Smooth muscle cell of the brain vasculature (primary cell): ENCODE measurements at regions not wholly inside any gene's neighbourhood (a gene's known extent, or its start where the extent isn't known, plus 50 kb on each side); places are given as distances from the start of the nearest gene placed in this dataset.
"Not testable (repeated sequence)": the region's sequence is repeated elsewhere in the genome, so short reads cannot be mapped to it uniquely, and the experiment has no call there.

ENCODE experiments used
- DNase-seq: peaks from one replicate; pipeline ENCODE4 v3.0.0-alpha.2; 2012; ENCODE audit warnings: low read depth, low spot score

- DNase-seq: no peak
These were observed 152.2 kb downstream of the LIPI start for GRCh38 chr21:14058566-14058965.

GRCh38 chr21:14057841-14058481 lies 152.8 kb downstream of the LIPI start:
- not testable (repeated sequence) for DNase-seq

- DNase-seq: no peak
These were observed 153.4 kb downstream of the LIPI start for GRCh38 chr21:14057313-14057712.

GRCh38 chr21:14056771-14057191 lies 154.0 kb downstream of the LIPI start:
- DNase-seq: no peak

- not testable (repeated sequence) for DNase-seq
These were observed 154.8 kb downstream of the LIPI start for GRCh38 chr21:14055746-14056515.

GRCh38 chr21:14054682-14055081 lies 156.1 kb downstream of the LIPI start:
- no peak for DNase-seq

- DNase-seq: no peak
These were observed 160.6 kb downstream of the LIPI start for GRCh38 chr21:14050121-14050520.

- DNase-seq: no peak
These were observed 164.4 kb downstream of the LIPI start for GRCh38 chr21:14046401-14046800.

- no peak for DNase-seq
These were observed 170.4 kb downstream of the LIPI start for GRCh38 chr21:14040386-14040785.

- not testable (repeated sequence) for DNase-seq
These were observed 182.1 kb downstream of the LIPI start for GRCh38 chr21:14028619-14029018.

- DNase-seq: peak; percentile 79
These were observed 183.4 kb downstream of the LIPI start for GRCh38 chr21:14027235-14027869.

GRCh38 chr21:14020108-14020507 lies 190.6 kb downstream of the LIPI start:
- DNase-seq: not testable (repeated sequence)

GRCh38 chr21:14015841-14016240 lies 194.9 kb downstream of the LIPI start:
- DNase-seq: not testable (repeated sequence)

GRCh38 chr21:14013623-14014498 lies 196.9 kb downstream of the LIPI start:
- not testable (repeated sequence) for DNase-seq

- no peak for DNase-seq
These were observed 197.6 kb downstream of the LIPI start for GRCh38 chr21:14013056-14013603.

- no peak for DNase-seq
These were observed 198.3 kb downstream of the LIPI start for GRCh38 chr21:14012409-14012808.

GRCh38 chr21:14011751-14012150 lies 199.0 kb downstream of the LIPI start:
- DNase-seq: not testable (repeated sequence)

- DNase-seq: not testable (repeated sequence)
These were observed 199.6 kb downstream of the LIPI start for GRCh38 chr21:14011149-14011548.

GRCh38 chr21:14010729-14011128 lies 200.0 kb downstream of the LIPI start:
- no peak for DNase-seq

GRCh38 chr21:14009990-14010389 lies 200.8 kb downstream of the LIPI start:
- not testable (repeated sequence) for DNase-seq
